ENCODE measurements at regions not wholly inside any gene's neighbourhood (a gene's known extent, or its start where the extent isn't known, plus 50 kb on each side); places are given as distances from the start of the nearest gene placed in this dataset.

GRCh38 chrX:9222299-9222698 is 188.4 kb upstream of the FAM9B start:
- no peak for TF ChIP-seq CTCF (IDR thresholded peaks at IDR 0.05)
- no peak for TF ChIP-seq POLR2A (IDR thresholded peaks at IDR 0.05)
- TF ChIP-seq EP300 (IDR thresholded peaks at IDR 0.05): no peak
- no peak for TF ChIP-seq POLR2AphosphoS5 (IDR thresholded peaks at IDR 0.05)
